ENCODE measurements at regions not wholly inside any gene's neighbourhood (a gene's known extent, or its start where the extent isn't known, plus 50 kb on each side); places are given as distances from the start of the nearest gene placed in this dataset.

DNA sequence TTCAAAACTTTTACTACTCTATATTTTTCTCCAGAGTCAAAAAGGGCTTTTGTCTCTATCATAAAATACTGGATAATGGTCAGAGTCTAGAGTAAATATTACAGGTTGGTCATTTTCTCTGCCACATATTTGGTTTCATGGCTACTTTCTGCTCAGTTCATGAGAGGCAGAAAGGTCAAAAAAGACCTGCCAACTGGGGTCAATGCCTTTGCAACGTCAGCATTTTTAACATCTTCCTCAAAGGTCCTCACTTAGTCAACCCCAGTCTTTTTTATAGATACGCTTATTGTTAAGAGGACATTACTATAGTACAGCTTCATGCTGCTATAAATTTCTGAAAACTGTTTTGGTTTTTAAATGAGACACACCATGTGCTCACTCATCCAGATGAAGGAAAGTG lies 312.1 kb upstream of the ARHGEF26 start:
- TF ChIP-seq, protein P1, sequence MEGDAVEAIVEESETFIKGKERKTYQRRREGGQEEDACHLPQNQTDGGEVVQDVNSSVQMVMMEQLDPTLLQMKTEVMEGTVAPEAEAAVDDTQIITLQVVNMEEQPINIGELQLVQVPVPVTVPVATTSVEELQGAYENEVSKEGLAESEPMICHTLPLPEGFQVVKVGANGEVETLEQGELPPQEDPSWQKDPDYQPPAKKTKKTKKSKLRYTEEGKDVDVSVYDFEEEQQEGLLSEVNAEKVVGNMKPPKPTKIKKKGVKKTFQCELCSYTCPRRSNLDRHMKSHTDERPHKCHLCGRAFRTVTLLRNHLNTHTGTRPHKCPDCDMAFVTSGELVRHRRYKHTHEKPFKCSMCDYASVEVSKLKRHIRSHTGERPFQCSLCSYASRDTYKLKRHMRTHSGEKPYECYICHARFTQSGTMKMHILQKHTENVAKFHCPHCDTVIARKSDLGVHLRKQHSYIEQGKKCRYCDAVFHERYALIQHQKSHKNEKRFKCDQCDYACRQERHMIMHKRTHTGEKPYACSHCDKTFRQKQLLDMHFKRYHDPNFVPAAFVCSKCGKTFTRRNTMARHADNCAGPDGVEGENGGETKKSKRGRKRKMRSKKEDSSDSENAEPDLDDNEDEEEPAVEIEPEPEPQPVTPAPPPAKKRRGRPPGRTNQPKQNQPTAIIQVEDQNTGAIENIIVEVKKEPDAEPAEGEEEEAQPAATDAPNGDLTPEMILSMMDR (IDR thresholded peaks at IDR 0.05): no peak
- TF ChIP-seq EZH2 (IDR thresholded peaks at IDR 0.05; ENCODE audit: borderline replicate concordance, insufficient read depth, low read depth, low read length, poor library complexity, severe bottlenecking): no peak
